DOHH2 (cell line): ENCODE measurements at regions not wholly inside any gene's neighbourhood (a gene's known extent, or its start where the extent isn't known, plus 50 kb on each side); places are given as distances from the start of the nearest gene placed in this dataset.

Experiments used
- H3F3A ChIP-seq: fragments of 200-600 bp; sonication (generic), shearing (Covaris generic); 2 replicates; pipeline ENCODE4 v1.6.0; 2016; ENCODE audit warnings: antibody characterized with exemption, mild to moderate bottlenecking; ENCODE audit not compliant: control insufficient read depth, insufficient read depth
- H3K27ac ChIP-seq: fragments of 200-600 bp; sonication (generic); 2 replicates; pipeline ENCODE4 v1.5.1; 2014; ENCODE audit warnings: low read depth, mild to moderate bottlenecking, low read length, moderate library complexity
- H3K27me3 ChIP-seq: fragments of 200-600 bp; sonication (generic); 2 replicates; pipeline ENCODE4 v1.6.1; 2014; ENCODE audit warnings: mild to moderate bottlenecking, low read length, mixed read lengths; ENCODE audit not compliant: control insufficient read depth
- H3K36me3 ChIP-seq: fragments of 200-600 bp; sonication (generic); 2 replicates; pipeline ENCODE4 v1.6.1; 2014; ENCODE audit warnings: mild to moderate bottlenecking, low read length, moderate library complexity, mixed read lengths; ENCODE audit not compliant: control insufficient read depth
- H3K4me1 ChIP-seq: fragments of 200-600 bp; sonication (generic); 2 replicates; pipeline ENCODE4 v1.6.1; 2014; ENCODE audit warnings: mild to moderate bottlenecking, low read length, mixed read lengths; ENCODE audit not compliant: control insufficient read depth
- H3K4me2 ChIP-seq: fragments of 200-600 bp; sonication (generic); 2 replicates; pipeline ENCODE4 v1.6.0; 2014; ENCODE audit warnings: mild to moderate bottlenecking, low read length, moderate library complexity
- H3K4me3 ChIP-seq: fragments of 200-600 bp; sonication (generic); 2 replicates; pipeline ENCODE4 v1.5.1; 2014; ENCODE audit warnings: mild to moderate bottlenecking, low read length, mixed read lengths
- H3K79me2 ChIP-seq: fragments of 200-600 bp; sonication (generic); 2 replicates; pipeline ENCODE4 v1.6.1; 2014; ENCODE audit warnings: mild to moderate bottlenecking, low read length, mixed read lengths; ENCODE audit not compliant: control insufficient read depth
- H3K9me2 ChIP-seq: fragments of 200-600 bp; sonication (generic); replicated peaks from 2 replicates; pipeline ENCODE4 v1.6.1; 2014; ENCODE audit warnings: mild to moderate bottlenecking, low read length, mixed read lengths; ENCODE audit not compliant: control insufficient read depth
- H3K9me3 ChIP-seq: fragments of 200-600 bp; sonication (generic); 2 replicates; pipeline ENCODE4 v1.6.1; 2014; ENCODE audit warnings: antibody characterized with exemption, low read length, mixed read lengths; ENCODE audit not compliant: control insufficient read depth, insufficient read depth
- H4K20me1 ChIP-seq: fragments of 200-600 bp; sonication (generic); 2 replicates; pipeline ENCODE4 v1.6.0; 2014; ENCODE audit warnings: low read depth, mild to moderate bottlenecking, antibody characterized with exemption, low read length, moderate library complexity; ENCODE audit not compliant: control insufficient read depth, insufficient read depth
- CTCF ChIP-seq: fragments of 200-600 bp; sonication (generic); IDR thresholded peaks from one replicate; pipeline ENCODE4 v1.5.1; 2014; ENCODE audit warnings: antibody characterized with exemption, mild to moderate bottlenecking, low read depth, low read length; ENCODE audit not compliant: poor library complexity, severe bottlenecking
- EZH2phosphoT487 ChIP-seq: fragments of 200-600 bp; sonication (generic); IDR thresholded peaks from 2 replicates; pipeline ENCODE4 v1.6.1; 2017; ENCODE audit warnings: borderline replicate concordance, mild to moderate bottlenecking, antibody characterized with exemption, low read length, moderate library complexity, mixed read lengths

- Histone ChIP-seq H3K27ac (no peak overlapping the region), H3K4me3 (no peak overlapping the region), H3F3A (no peaks in the 10 kb centered on the region), H4K20me1 (no peaks in the 10 kb centered on the region), H3K36me3 (no peaks in the 10 kb centered on the region), H3K4me1 (no peaks in the 10 kb centered on the region), H3K79me2 (no peaks in the 10 kb centered on the region), H3K4me2 (no peak overlapping the region), H3K9me2 (no peaks in the 10 kb centered on the region), H3K9me3 (no peaks in the 10 kb centered on the region), H3K27me3 (no peaks in the 10 kb centered on the region)
- TF ChIP-seq EZH2phosphoT487 (no peak), CTCF (no peak)
These were observed 77.9 kb upstream of the ADRA2C start for GRCh38 chr4:3688018-3688998.

- Histone ChIP-seq H3F3A (no peaks in the 10 kb centered on the region), H3K4me3 (no peak overlapping the region), H3K9me2 (no peaks in the 10 kb centered on the region), H3K4me2 (no peak overlapping the region), H3K27me3 (no peaks in the 10 kb centered on the region), H3K79me2 (no peaks in the 10 kb centered on the region), H3K36me3 (no peaks in the 10 kb centered on the region), H3K9me3 (no peaks in the 10 kb centered on the region), H3K4me1 (no peaks in the 10 kb centered on the region), H3K27ac (no peak overlapping the region), H4K20me1 (no peaks in the 10 kb centered on the region)
- TF ChIP-seq EZH2phosphoT487 = no peak
- no peak for TF ChIP-seq CTCF
These were observed 78.6 kb upstream of the ADRA2C start for GRCh38 chr4:3687538-3687937.

GRCh38 chr4:3686753-3687152 is 79.4 kb upstream of the ADRA2C start:
- Histone ChIP-seq H3K4me2 (no peak overlapping the region), H3K9me3 (no peaks in the 10 kb centered on the region), H3K27me3 (no peaks in the 10 kb centered on the region), H3K27ac (no peak overlapping the region), H3K79me2 (no peaks in the 10 kb centered on the region), H4K20me1 (no peaks in the 10 kb centered on the region), H3K4me3 (no peak overlapping the region), H3K4me1 (no peaks in the 10 kb centered on the region), H3K36me3 (no peaks in the 10 kb centered on the region), H3K9me2 (no peaks in the 10 kb centered on the region), H3F3A (no peaks in the 10 kb centered on the region)
- TF ChIP-seq EZH2phosphoT487 (no peak), CTCF (no peak)
